A673 (cell line): ENCODE measurements at regions not wholly inside any gene's neighbourhood (a gene's known extent, or its start where the extent isn't known, plus 50 kb on each side); places are given as distances from the start of the nearest gene placed in this dataset.

Source experiments
- BruUV-seq: library from RNA; stranded (reverse); fragments of 400-500 nt; replicated peaks from 2 replicates; lab custom pipeline; 2021; lab: Mats Ljungman, UMichigan
- CTCF ChIA-PET: fragments of 300-600 bp; sonication (Branson Sonifier 250); formaldehyde crosslinking; loops from one replicate; lab custom pipeline; 2022; ENCODE audit warnings: antibody characterized with exemption; lab: Charles Lee
- POLR2A ChIA-PET: fragments of 300-600 bp; sonication (Branson Sonifier 250); formaldehyde crosslinking; loops from one replicate; lab custom pipeline; 2022; ENCODE audit warnings: antibody characterized with exemption; ENCODE audit not compliant: low non-redundant PET; lab: Charles Lee
- DNase-seq: peaks from one replicate; pipeline ENCODE4 v3.0.0-alpha.2; 2015; ENCODE audit warnings: low spot score
- H3K27ac ChIP-seq: fragments of 200-600 bp; sonication (generic); 2 replicates; pipeline ENCODE4 v1.5.1; 2016; ENCODE audit warnings: mixed run types, low read depth, mild to moderate bottlenecking, mixed read lengths, antibody characterized with exemption, low read length; ENCODE audit not compliant: poor library complexity, severe bottlenecking
- H3K27me3 ChIP-seq: fragments of 200-600 bp; sonication (generic); replicated peaks from 2 replicates; pipeline ENCODE4 v1.6.1; 2017; ENCODE audit warnings: mixed run types, low read depth, mild to moderate bottlenecking, mixed read lengths, antibody characterized with exemption, low read length; ENCODE audit not compliant: insufficient read depth, poor library complexity
- H3K36me3 ChIP-seq: fragments of 200-600 bp; sonication (generic); 2 replicates; pipeline ENCODE4 v1.6.1; 2016; ENCODE audit warnings: mixed run types, mild to moderate bottlenecking, mixed read lengths, antibody characterized with exemption, low read length; ENCODE audit not compliant: insufficient read depth, poor library complexity, severe bottlenecking
- H3K4me1 ChIP-seq: fragments of 200-600 bp; sonication (generic); 2 replicates; pipeline ENCODE4 v1.6.1; 2017; ENCODE audit warnings: mixed run types, mild to moderate bottlenecking, mixed read lengths, antibody characterized with exemption, low read length; ENCODE audit not compliant: insufficient read depth, poor library complexity, severe bottlenecking
- H3K4me3 ChIP-seq: fragments of 200-600 bp; sonication (generic); 2 replicates; pipeline ENCODE4 v1.5.1; 2016; ENCODE audit warnings: low read depth, mixed run types, mild to moderate bottlenecking, mixed read lengths, low read length; ENCODE audit not compliant: poor library complexity, severe bottlenecking
- H3K9me3 ChIP-seq: fragments of 200-600 bp; sonication (generic); 2 replicates; pipeline ENCODE4 v1.6.1; 2016; ENCODE audit warnings: mixed run types, low read depth, mild to moderate bottlenecking, mixed read lengths, antibody characterized with exemption, low read length; ENCODE audit not compliant: poor library complexity, severe bottlenecking
- EZH2 ChIP-seq: fragments of 200-600 bp; sonication (generic); IDR thresholded peaks from 2 replicates; pipeline ENCODE4 v1.6.1; 2017; ENCODE audit warnings: borderline replicate concordance, low read depth, mild to moderate bottlenecking, mixed read lengths, antibody characterized with exemption, low read length; ENCODE audit not compliant: poor library complexity, severe bottlenecking
- intact Hi-C: fragments of 100-400 bp; cut with micrococcal nuclease; formaldehyde crosslinking; loops from one replicate; pipeline ENCODE4 v1.10.0; 2022; ENCODE audit not compliant: unreplicated experiment
- TF ChIP-seq, protein P1 (sequence below): fragments of 300-800, 200-600 bp; sonication (generic); conservative IDR thresholded peaks from 2 replicates; pipeline ENCODE4 v1.5.1; 2017; ENCODE audit warnings: low read depth, mild to moderate bottlenecking, antibody characterized with exemption, low read length, moderate library complexity, mixed read lengths

DNA sequence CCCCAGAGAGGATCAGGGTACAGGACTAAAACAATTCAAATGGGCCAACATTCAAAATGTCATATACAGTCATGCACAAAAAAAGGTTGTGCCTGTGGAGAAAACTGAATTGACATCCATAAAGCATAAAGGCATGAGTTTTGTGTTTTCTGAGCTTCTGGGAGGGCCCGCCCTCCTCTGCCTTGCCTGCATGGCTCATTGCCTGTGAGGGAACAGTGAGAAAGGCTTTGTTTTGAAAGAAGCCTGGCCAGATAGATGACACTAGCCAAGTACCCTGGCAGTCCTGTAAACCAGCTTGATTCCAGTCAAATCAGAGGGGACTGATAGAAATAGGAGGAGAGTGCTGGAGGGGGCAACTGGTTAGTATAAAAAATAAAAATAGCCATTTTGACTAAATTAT, 194.3 kb downstream of the KIT start:
- Histone ChIP-seq H3K27me3 (no peaks in the 10 kb centered on the region), H3K27ac (no peak overlapping the region), H3K36me3 (no peaks in the 10 kb centered on the region), H3K9me3 (no peaks in the 10 kb centered on the region), H3K4me1 (no peaks in the 10 kb centered on the region), H3K4me3 (no peak overlapping the region)
- ChIA-PET POLR2A (no interaction called here), CTCF (no interaction called here)
- BruUV-seq, result no TSS peak
- intact Hi-C loops, result no loop called here
- DNase-seq, result no peak
- TF ChIP-seq, protein P1, sequence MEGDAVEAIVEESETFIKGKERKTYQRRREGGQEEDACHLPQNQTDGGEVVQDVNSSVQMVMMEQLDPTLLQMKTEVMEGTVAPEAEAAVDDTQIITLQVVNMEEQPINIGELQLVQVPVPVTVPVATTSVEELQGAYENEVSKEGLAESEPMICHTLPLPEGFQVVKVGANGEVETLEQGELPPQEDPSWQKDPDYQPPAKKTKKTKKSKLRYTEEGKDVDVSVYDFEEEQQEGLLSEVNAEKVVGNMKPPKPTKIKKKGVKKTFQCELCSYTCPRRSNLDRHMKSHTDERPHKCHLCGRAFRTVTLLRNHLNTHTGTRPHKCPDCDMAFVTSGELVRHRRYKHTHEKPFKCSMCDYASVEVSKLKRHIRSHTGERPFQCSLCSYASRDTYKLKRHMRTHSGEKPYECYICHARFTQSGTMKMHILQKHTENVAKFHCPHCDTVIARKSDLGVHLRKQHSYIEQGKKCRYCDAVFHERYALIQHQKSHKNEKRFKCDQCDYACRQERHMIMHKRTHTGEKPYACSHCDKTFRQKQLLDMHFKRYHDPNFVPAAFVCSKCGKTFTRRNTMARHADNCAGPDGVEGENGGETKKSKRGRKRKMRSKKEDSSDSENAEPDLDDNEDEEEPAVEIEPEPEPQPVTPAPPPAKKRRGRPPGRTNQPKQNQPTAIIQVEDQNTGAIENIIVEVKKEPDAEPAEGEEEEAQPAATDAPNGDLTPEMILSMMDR, result no peak
- no peak for TF ChIP-seq EZH2

DNA sequence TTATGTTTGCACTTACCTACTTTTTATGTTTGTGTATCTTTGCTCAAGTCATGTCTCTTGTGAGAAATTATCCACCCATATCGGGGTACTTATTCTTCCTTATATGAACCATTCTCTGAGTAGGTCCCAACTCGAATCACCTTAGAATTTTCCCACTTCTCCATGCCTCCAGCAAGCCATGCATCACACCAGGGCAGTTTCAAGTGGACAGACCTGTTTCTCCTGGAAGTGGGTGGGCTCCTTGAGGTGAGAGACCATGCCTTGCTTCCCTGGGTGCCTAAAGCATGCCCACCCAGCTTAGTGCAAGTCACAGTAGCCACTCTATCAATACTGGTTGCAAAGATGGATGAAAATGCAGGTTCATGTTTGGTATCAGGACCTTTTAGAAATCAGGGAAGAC, 187.2 kb downstream of the KIT start:
- intact Hi-C loops, result no loop called here
- no peaks in the 10 kb centered on the region for H3K27me3 ChIP-seq
- ChIA-PET CTCF (no interaction called here), POLR2A (no interaction called here)
- H3K4me3 ChIP-seq, result no peak overlapping the region
- H3K9me3 ChIP-seq, result no peaks in the 10 kb centered on the region
- no TSS peak for BruUV-seq
- H3K27ac ChIP-seq, result no peak overlapping the region
- DNase-seq, result no peak
- no peaks in the 10 kb centered on the region for H3K4me1 ChIP-seq
- TF ChIP-seq, protein P1, result no peak
- no peak for TF ChIP-seq EZH2
- no peaks in the 10 kb centered on the region for H3K36me3 ChIP-seq

DNA sequence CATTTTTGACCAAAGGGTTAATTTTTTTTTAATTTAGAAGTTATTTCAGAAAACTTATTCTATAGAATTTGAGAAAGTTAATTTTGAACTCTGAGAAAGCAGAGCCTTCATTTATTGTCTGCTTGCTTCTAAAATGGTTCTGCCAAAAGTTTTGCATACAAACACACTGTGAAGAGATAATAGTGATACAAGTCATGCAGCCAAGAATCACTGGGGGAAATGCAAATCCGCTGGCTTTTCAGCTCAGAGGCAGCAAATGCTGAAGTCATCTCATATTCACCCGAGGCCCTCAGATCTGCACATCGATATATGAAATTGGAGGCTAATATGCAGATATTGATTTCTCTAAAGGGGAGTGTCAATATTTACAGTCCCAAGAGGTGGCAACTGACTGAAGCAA, 186.2 kb downstream of the KIT start:
- H3K36me3 ChIP-seq, result no peaks in the 10 kb centered on the region
- no TSS peak for BruUV-seq
- TF ChIP-seq EZH2, result no peak
- H3K4me1 ChIP-seq, result no peaks in the 10 kb centered on the region
- H3K9me3 ChIP-seq, result no peaks in the 10 kb centered on the region
- ChIA-PET POLR2A (no interaction called here), CTCF (no interaction called here)
- no peak for DNase-seq
- intact Hi-C loops, result no loop called here
- no peak overlapping the region for H3K27ac ChIP-seq
- no peaks in the 10 kb centered on the region for H3K27me3 ChIP-seq
- H3K4me3 ChIP-seq, result no peak overlapping the region

DNA sequence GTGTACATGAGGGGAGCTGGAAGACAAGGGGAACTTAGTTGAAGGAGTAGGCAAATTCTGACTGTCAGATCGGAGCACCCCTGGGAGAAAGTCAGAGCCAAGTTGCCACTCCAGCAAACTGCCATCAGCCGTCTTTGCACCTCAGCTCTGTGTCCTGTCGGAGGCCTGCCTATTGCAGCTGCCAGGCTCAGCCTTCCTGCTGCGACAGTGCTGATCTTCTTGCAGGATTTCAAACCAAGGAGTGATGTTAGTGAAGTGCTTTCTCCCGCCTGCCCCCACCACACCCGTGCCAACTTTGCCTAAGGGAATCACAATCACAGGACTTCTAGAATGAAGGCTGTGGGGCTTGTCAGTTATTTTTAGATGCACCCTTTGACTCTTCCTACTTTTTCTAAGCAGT, 185.3 kb downstream of the KIT start:
- H3K4me3 ChIP-seq, result no peak overlapping the region
- intact Hi-C loops, result no loop called here
- BruUV-seq, result no TSS peak
- TF ChIP-seq, protein P1, result no peak
- TF ChIP-seq EZH2, result no peak
- CTCF ChIA-PET, result no interaction called here
- no peaks in the 10 kb centered on the region for H3K4me1 ChIP-seq
- POLR2A ChIA-PET, result no interaction called here
- no peaks in the 10 kb centered on the region for H3K36me3 ChIP-seq
- DNase-seq, result no peak
- H3K9me3 ChIP-seq, result no peaks in the 10 kb centered on the region
- H3K27ac ChIP-seq, result no peak overlapping the region
- no peaks in the 10 kb centered on the region for H3K27me3 ChIP-seq
